ENCODE measurements at regions not wholly inside any gene's neighbourhood (a gene's known extent, or its start where the extent isn't known, plus 50 kb on each side); places are given as distances from the start of the nearest gene placed in this dataset.

DNA sequence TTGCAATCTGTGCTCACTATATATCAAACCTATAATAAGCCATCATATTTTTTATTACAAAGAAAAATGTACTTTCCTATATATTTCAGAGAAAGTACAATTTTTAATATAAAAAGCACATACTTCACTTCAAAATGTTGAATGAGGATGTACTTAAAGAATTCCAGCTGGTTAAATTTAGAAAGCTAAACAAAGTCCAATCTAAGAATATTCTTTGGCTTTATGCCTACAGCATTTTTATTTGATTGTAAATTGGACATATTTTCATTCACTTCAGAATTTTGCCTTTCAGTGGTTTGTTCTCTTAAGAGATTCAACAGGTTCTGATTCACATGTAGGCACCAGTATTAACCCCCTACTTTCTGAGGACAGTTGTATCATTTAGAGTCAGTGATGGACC lies 533.8 kb downstream of the CAAP1 start:
- Histone ChIP-seq H3K27me3 (ENCODE audit: control insufficient read depth in 1 of 2, insufficient read depth in 2 of 2, low read length in 2 of 2) (no peaks in the 10 kb centered on the region), H3K4me1 (ENCODE audit: control insufficient read depth, insufficient read depth, low read length) (no peaks in the 10 kb centered on the region), H3K9ac (ENCODE audit: low read length in 2 of 2) (no peak overlapping the region), H3K9me3 (ENCODE audit: control insufficient read depth in 2 of 2, low read length in 2 of 2) (no peaks in the 10 kb centered on the region), H3K36me3 (ENCODE audit: control insufficient read depth in 2 of 2, insufficient read depth in 2 of 2, low read length in 2 of 2) (no peaks in the 10 kb centered on the region), H3K27ac (ENCODE audit: low read length) (no peak overlapping the region), H3K4me3 (ENCODE audit: low read length in 2 of 2) (no peak overlapping the region)

- H3K9ac ChIP-seq (ENCODE audit: low read length in 2 of 2) = no peak overlapping the region
Measured at GRCh38 chr9:26357803-26358344, 534.7 kb downstream of the CAAP1 start.

GRCh38 chr9:26356491-26356890 lies 536.1 kb downstream of the CAAP1 start:
- Histone ChIP-seq H3K27me3 (ENCODE audit: control insufficient read depth in 1 of 2, insufficient read depth in 2 of 2, low read length in 2 of 2) (no peaks in the 10 kb centered on the region), H3K9me3 (ENCODE audit: control insufficient read depth in 2 of 2, low read length in 2 of 2) (no peaks in the 10 kb centered on the region), H3K4me1 (ENCODE audit: control insufficient read depth, insufficient read depth, low read length) (no peaks in the 10 kb centered on the region), H3K36me3 (ENCODE audit: control insufficient read depth in 2 of 2, insufficient read depth in 2 of 2, low read length in 2 of 2) (no peaks in the 10 kb centered on the region), H3K27ac (ENCODE audit: low read length) (no peak overlapping the region), H3K4me3 (ENCODE audit: low read length in 2 of 2) (no peak overlapping the region), H3K9ac (ENCODE audit: low read length in 2 of 2) (no peak overlapping the region)

More at GRCh38 chr9:26357803-26358344, 534.7 kb downstream of the CAAP1 start:
- Histone ChIP-seq H3K4me3 (ENCODE audit: low read length in 2 of 2) (no peak overlapping the region), H3K27me3 (ENCODE audit: control insufficient read depth in 1 of 2, insufficient read depth in 2 of 2, low read length in 2 of 2) (no peaks in the 10 kb centered on the region), H3K27ac (ENCODE audit: low read length) (no peak overlapping the region), H3K36me3 (ENCODE audit: control insufficient read depth in 2 of 2, insufficient read depth in 2 of 2, low read length in 2 of 2) (no peaks in the 10 kb centered on the region), H3K9me3 (ENCODE audit: control insufficient read depth in 2 of 2, low read length in 2 of 2) (no peaks in the 10 kb centered on the region), H3K4me1 (ENCODE audit: control insufficient read depth, insufficient read depth, low read length) (no peaks in the 10 kb centered on the region)

DNA sequence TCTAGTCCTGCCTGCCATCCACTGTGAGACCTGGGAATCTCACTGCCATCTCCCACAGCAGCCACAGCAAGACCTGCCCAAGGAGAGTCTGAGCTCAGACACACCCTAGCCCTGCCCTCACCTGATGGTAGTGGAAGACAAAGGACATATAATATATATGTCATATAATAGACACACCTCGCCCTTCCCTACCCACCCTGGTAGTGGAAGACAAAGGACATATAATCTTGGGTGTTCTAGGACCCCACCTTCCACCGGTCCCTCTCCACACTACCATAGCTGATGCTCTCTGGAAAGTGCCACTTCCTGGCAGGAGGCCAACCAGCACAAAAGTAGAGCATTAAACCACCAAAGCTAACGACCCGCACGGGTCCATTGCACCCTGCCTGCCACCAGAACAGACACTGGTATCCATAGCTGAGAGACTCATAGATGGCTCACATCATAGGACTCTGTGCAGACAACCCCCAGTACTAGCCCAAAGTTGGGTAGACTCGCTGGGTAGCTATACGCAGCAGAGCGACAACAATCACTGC lies 545.6 kb downstream of the CAAP1 start:
- Histone ChIP-seq H3K4me3 (ENCODE audit: low read length in 2 of 2) (no peak overlapping the region), H3K36me3 (ENCODE audit: control insufficient read depth in 2 of 2, insufficient read depth in 2 of 2, low read length in 2 of 2) (no peaks in the 10 kb centered on the region), H3K9me3 (ENCODE audit: control insufficient read depth in 2 of 2, low read length in 2 of 2) (peaks cover 0 to 2% of the 10 kb centered on the region in 2 donors), H3K9ac (ENCODE audit: low read length in 2 of 2) (no peak overlapping the region), H3K4me1 (ENCODE audit: control insufficient read depth, insufficient read depth, low read length) (no peaks in the 10 kb centered on the region), H3K27ac (ENCODE audit: low read length) (no peak overlapping the region), H3K27me3 (ENCODE audit: control insufficient read depth in 1 of 2, insufficient read depth in 2 of 2, low read length in 2 of 2) (no peaks in the 10 kb centered on the region)

GRCh38 chr9:26341545-26341944 lies 551.1 kb downstream of the CAAP1 start:
- Histone ChIP-seq H3K36me3 (ENCODE audit: control insufficient read depth in 2 of 2, insufficient read depth in 2 of 2, low read length in 2 of 2) (no peaks in the 10 kb centered on the region), H3K9ac (ENCODE audit: low read length in 2 of 2) (no peak overlapping the region), H3K9me3 (ENCODE audit: control insufficient read depth in 2 of 2, low read length in 2 of 2) (no peaks in the 10 kb centered on the region), H3K27ac (ENCODE audit: low read length) (no peak overlapping the region), H3K27me3 (ENCODE audit: control insufficient read depth in 1 of 2, insufficient read depth in 2 of 2, low read length in 2 of 2) (no peaks in the 10 kb centered on the region), H3K4me3 (ENCODE audit: low read length in 2 of 2) (no peak overlapping the region), H3K4me1 (ENCODE audit: control insufficient read depth, insufficient read depth, low read length) (no peaks in the 10 kb centered on the region)

DNA sequence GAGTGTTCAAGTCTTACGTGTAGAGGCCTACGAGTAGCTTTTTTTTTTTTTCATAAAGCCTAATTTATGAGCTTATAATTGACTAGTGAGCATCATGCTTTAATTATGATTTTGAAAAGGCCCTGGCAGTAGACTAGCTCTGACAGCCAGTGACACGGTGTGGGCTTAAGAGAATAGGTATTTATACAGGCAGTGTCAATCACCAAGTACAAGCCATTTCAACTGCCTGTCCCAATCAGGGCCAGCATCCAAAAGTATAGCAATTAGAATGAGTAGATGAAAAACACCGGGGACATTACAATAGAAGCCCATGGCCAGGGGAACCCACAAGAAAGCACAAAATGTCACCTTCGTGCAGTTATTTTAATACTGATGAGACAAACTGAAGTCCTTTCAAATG lies 552.8 kb downstream of the CAAP1 start:
- no peaks in the 10 kb centered on the region for H3K27me3 ChIP-seq (ENCODE audit: control insufficient read depth in 1 of 2, insufficient read depth in 2 of 2, low read length in 2 of 2)
- H3K9me3 ChIP-seq (ENCODE audit: control insufficient read depth in 2 of 2, low read length in 2 of 2) = no peaks in the 10 kb centered on the region
- H3K4me3 ChIP-seq (ENCODE audit: low read length in 2 of 2) = no peak overlapping the region
- no peaks in the 10 kb centered on the region for H3K4me1 ChIP-seq (ENCODE audit: control insufficient read depth, insufficient read depth, low read length)
- no peak overlapping the region for H3K27ac ChIP-seq (ENCODE audit: low read length)
- no peaks in the 10 kb centered on the region for H3K36me3 ChIP-seq (ENCODE audit: control insufficient read depth in 2 of 2, insufficient read depth in 2 of 2, low read length in 2 of 2)
- no peak overlapping the region for H3K9ac ChIP-seq (ENCODE audit: low read length in 2 of 2)

GRCh38 chr9:26335116-26335515 lies 557.5 kb downstream of the CAAP1 start:
- H3K27ac ChIP-seq (ENCODE audit: low read length) = no peak overlapping the region
- no peaks in the 10 kb centered on the region for H3K4me1 ChIP-seq (ENCODE audit: control insufficient read depth, insufficient read depth, low read length)
- H3K36me3 ChIP-seq (ENCODE audit: control insufficient read depth in 2 of 2, insufficient read depth in 2 of 2, low read length in 2 of 2) = no peaks in the 10 kb centered on the region
- H3K9me3 ChIP-seq (ENCODE audit: control insufficient read depth in 2 of 2, low read length in 2 of 2) = no peaks in the 10 kb centered on the region
- H3K9ac ChIP-seq (ENCODE audit: low read length in 2 of 2) = no peak overlapping the region
- no peaks in the 10 kb centered on the region for H3K27me3 ChIP-seq (ENCODE audit: control insufficient read depth in 1 of 2, insufficient read depth in 2 of 2, low read length in 2 of 2)
- no peak overlapping the region for H3K4me3 ChIP-seq (ENCODE audit: low read length in 2 of 2)

GRCh38 chr9:26334706-26335105 lies 557.9 kb downstream of the CAAP1 start:
- no peaks in the 10 kb centered on the region for H3K36me3 ChIP-seq (ENCODE audit: control insufficient read depth in 2 of 2, insufficient read depth in 2 of 2, low read length in 2 of 2)
- H3K27me3 ChIP-seq (ENCODE audit: control insufficient read depth in 1 of 2, insufficient read depth in 2 of 2, low read length in 2 of 2) = no peaks in the 10 kb centered on the region
- H3K4me3 ChIP-seq (ENCODE audit: low read length in 2 of 2) = no peak overlapping the region
- no peaks in the 10 kb centered on the region for H3K4me1 ChIP-seq (ENCODE audit: control insufficient read depth, insufficient read depth, low read length)
- no peak overlapping the region for H3K27ac ChIP-seq (ENCODE audit: low read length)
- no peak overlapping the region for H3K9ac ChIP-seq (ENCODE audit: low read length in 2 of 2)
- H3K9me3 ChIP-seq (ENCODE audit: control insufficient read depth in 2 of 2, low read length in 2 of 2) = no peaks in the 10 kb centered on the region

GRCh38 chr9:26331223-26331622 lies 561.4 kb downstream of the CAAP1 start:
- H3K36me3 ChIP-seq (ENCODE audit: control insufficient read depth in 2 of 2, insufficient read depth in 2 of 2, low read length in 2 of 2) = no peaks in the 10 kb centered on the region
- H3K4me1 ChIP-seq (ENCODE audit: control insufficient read depth, insufficient read depth, low read length) = no peaks in the 10 kb centered on the region
- H3K9me3 ChIP-seq (ENCODE audit: control insufficient read depth in 2 of 2, low read length in 2 of 2) = no peaks in the 10 kb centered on the region
- H3K9ac ChIP-seq (ENCODE audit: low read length in 2 of 2) = no peak overlapping the region
- H3K27me3 ChIP-seq (ENCODE audit: control insufficient read depth in 1 of 2, insufficient read depth in 2 of 2, low read length in 2 of 2) = no peaks in the 10 kb centered on the region
- no peak overlapping the region for H3K27ac ChIP-seq (ENCODE audit: low read length)
- no peak overlapping the region for H3K4me3 ChIP-seq (ENCODE audit: low read length in 2 of 2)

DNA sequence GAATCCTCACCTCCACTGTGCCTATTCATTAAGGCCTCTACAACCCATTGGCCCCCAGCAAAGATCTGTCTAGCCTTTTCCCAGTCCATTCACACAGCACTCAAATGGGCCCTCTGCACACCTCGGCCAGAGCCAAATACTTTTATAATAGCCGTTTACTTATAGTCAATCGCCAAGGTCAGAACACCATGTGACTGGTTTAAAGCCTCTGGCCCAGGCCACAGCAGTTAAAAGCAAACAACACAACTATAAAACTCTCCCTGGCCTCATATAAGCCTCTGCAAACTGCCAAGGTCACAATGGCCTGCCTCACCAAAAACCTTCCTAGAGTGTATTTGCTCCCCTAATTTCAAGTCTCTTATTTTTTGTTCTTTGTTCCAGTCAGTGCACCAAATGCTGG lies 562.6 kb downstream of the CAAP1 start:
- H3K9me3 ChIP-seq (ENCODE audit: control insufficient read depth in 2 of 2, low read length in 2 of 2) = no peaks in the 10 kb centered on the region
- H3K36me3 ChIP-seq (ENCODE audit: control insufficient read depth in 2 of 2, insufficient read depth in 2 of 2, low read length in 2 of 2) = no peaks in the 10 kb centered on the region
- no peaks in the 10 kb centered on the region for H3K27me3 ChIP-seq (ENCODE audit: control insufficient read depth in 1 of 2, insufficient read depth in 2 of 2, low read length in 2 of 2)
- no peaks in the 10 kb centered on the region for H3K4me1 ChIP-seq (ENCODE audit: control insufficient read depth, insufficient read depth, low read length)
- H3K27ac ChIP-seq (ENCODE audit: low read length) = no peak overlapping the region
- H3K4me3 ChIP-seq (ENCODE audit: low read length in 2 of 2) = no peak overlapping the region
- no peak overlapping the region for H3K9ac ChIP-seq (ENCODE audit: low read length in 2 of 2)

- Histone ChIP-seq H3K27ac (ENCODE audit: low read length) (no peak overlapping the region), H3K27me3 (ENCODE audit: control insufficient read depth in 1 of 2, insufficient read depth in 2 of 2, low read length in 2 of 2) (no peaks in the 10 kb centered on the region), H3K9me3 (ENCODE audit: control insufficient read depth in 2 of 2, low read length in 2 of 2) (no peaks in the 10 kb centered on the region), H3K36me3 (ENCODE audit: control insufficient read depth in 2 of 2, insufficient read depth in 2 of 2, low read length in 2 of 2) (no peaks in the 10 kb centered on the region), H3K4me1 (ENCODE audit: control insufficient read depth, insufficient read depth, low read length) (no peaks in the 10 kb centered on the region), H3K9ac (ENCODE audit: low read length in 2 of 2) (no peak overlapping the region), H3K4me3 (ENCODE audit: low read length in 2 of 2) (no peak overlapping the region)
Measured at GRCh38 chr9:26326563-26326962, 566.0 kb downstream of the CAAP1 start.
